PC-9 (cell line): ENCODE measurements at regions not wholly inside any gene's neighbourhood (a gene's known extent, or its start where the extent isn't known, plus 50 kb on each side); places are given as distances from the start of the nearest gene placed in this dataset.

Experiments used
- CTCF ChIP-seq: fragments of 200-600 bp; sonication (generic); conservative IDR thresholded peaks from 2 replicates; pipeline ENCODE4 v1.6.1; 2017; ENCODE audit warnings: mixed run types, antibody characterized with exemption, mild to moderate bottlenecking, moderate library complexity
- EZH2 ChIP-seq: fragments of 200-600 bp; sonication (generic); IDR thresholded peaks from 2 replicates; pipeline ENCODE4 v1.8.0; 2017; ENCODE audit warnings: antibody characterized with exemption, low read depth

GRCh38 chr4:124224256-124224655, 488.3 kb downstream of the ANKRD50 start:
- TF ChIP-seq CTCF (no peak), EZH2 (no peak)
